Neutrophil (primary cell): ENCODE measurements at regions not wholly inside any gene's neighbourhood (a gene's known extent, or its start where the extent isn't known, plus 50 kb on each side); places are given as distances from the start of the nearest gene placed in this dataset.

Source experiments
- H3K27ac ChIP-seq: fragments of 200-600 bp; sonication (generic); 2 replicates; pipeline ENCODE4 v1.5.1; 2016; ENCODE audit warnings: mild to moderate bottlenecking, moderate library complexity
- H3K27me3 ChIP-seq: fragments of 200-600 bp; sonication (generic); 2 replicates; pipeline ENCODE4 v1.6.0; 2016; ENCODE audit warnings: mild to moderate bottlenecking
- H3K36me3 ChIP-seq: fragments of 200-600 bp; sonication (generic); 2 replicates; pipeline ENCODE4 v1.5.1; 2017
- H3K4me1 ChIP-seq, 2 experiments: fragments of 200-600 bp in 1 of 2; sonication (generic) in 1 of 2; 1 replicate in 1 of 2; 2 replicates in 1 of 2; pipeline versions ENCODE4 v1.5.1 to v1.6.1; 2013 to 2016; ENCODE audit warnings: low read depth in 1 of 2, low read length in 1 of 2, mild to moderate bottlenecking in 1 of 2, moderate library complexity in 1 of 2; ENCODE audit not compliant: control insufficient read depth in 1 of 2, insufficient read depth in 1 of 2
- H3K4me3 ChIP-seq, 2 experiments: fragments of 200-600 bp in 1 of 2; sonication (generic) in 1 of 2; 1 replicate in 1 of 2; 2 replicates in 1 of 2; pipeline ENCODE4 v1.5.1; 2013 to 2016; ENCODE audit warnings: low read depth in 1 of 2, low read length in 1 of 2, mild to moderate bottlenecking in 1 of 2, moderate library complexity in 1 of 2
- H3K9me3 ChIP-seq: fragments of 200-600 bp; sonication (generic); 2 replicates; pipeline ENCODE4 v1.5.1; 2016
- TF ChIP-seq, protein P1 (sequence below): fragments of 200-600 bp; sonication (generic); IDR thresholded peaks from 2 replicates; pipeline ENCODE4 v1.5.1; 2016; ENCODE audit warnings: antibody characterized with exemption

GRCh38 chr1:221337106-221337505 lies 404.8 kb downstream of the DUSP10 start:
- TF ChIP-seq, protein P1, sequence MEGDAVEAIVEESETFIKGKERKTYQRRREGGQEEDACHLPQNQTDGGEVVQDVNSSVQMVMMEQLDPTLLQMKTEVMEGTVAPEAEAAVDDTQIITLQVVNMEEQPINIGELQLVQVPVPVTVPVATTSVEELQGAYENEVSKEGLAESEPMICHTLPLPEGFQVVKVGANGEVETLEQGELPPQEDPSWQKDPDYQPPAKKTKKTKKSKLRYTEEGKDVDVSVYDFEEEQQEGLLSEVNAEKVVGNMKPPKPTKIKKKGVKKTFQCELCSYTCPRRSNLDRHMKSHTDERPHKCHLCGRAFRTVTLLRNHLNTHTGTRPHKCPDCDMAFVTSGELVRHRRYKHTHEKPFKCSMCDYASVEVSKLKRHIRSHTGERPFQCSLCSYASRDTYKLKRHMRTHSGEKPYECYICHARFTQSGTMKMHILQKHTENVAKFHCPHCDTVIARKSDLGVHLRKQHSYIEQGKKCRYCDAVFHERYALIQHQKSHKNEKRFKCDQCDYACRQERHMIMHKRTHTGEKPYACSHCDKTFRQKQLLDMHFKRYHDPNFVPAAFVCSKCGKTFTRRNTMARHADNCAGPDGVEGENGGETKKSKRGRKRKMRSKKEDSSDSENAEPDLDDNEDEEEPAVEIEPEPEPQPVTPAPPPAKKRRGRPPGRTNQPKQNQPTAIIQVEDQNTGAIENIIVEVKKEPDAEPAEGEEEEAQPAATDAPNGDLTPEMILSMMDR, result no peak
- no peaks in the 10 kb centered on the region for H3K36me3 ChIP-seq

DNA sequence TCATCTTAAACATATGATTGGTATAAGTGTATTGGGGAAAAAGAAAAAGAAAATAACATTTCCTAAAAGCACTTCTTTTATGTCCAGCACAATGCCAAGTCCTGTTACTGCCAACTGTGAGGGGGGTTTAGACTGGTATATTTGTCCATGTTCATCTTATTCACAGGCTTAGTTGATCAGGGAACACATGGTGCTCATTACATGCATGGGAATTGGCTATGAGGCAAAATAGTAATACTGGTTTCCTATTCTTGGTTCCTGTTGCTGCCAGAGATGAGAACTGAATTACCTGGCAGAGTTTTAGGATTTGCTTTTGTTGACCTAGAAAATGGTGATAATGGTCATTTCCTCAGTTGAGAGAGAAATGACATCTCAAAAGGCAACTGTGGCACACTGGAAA lies 398.8 kb downstream of the DUSP10 start:
- H3K27me3 ChIP-seq, result no peaks in the 10 kb centered on the region
- H3K27ac ChIP-seq, result no peak overlapping the region
- TF ChIP-seq, protein P1, result no peak
- no peaks in the 10 kb centered on the region for H3K4me1 ChIP-seq
- H3K4me3 ChIP-seq, result no peak overlapping the region
- no peaks in the 10 kb centered on the region for H3K9me3 ChIP-seq
- no peaks in the 10 kb centered on the region for H3K36me3 ChIP-seq

More at GRCh38 chr1:221337106-221337505, 404.8 kb downstream of the DUSP10 start:
- Histone ChIP-seq H3K4me1 (no peaks in the 10 kb centered on the region), H3K27me3 (no peaks in the 10 kb centered on the region), H3K27ac (no peak overlapping the region), H3K9me3 (no peaks in the 10 kb centered on the region), H3K4me3 (no peak overlapping the region)

GRCh38 chr1:221343607-221344006 lies 398.3 kb downstream of the DUSP10 start:
- Histone ChIP-seq H3K4me1 (no peaks in the 10 kb centered on the region), H3K4me3 (no peak overlapping the region), H3K27me3 (no peaks in the 10 kb centered on the region), H3K9me3 (no peaks in the 10 kb centered on the region), H3K27ac (no peak overlapping the region), H3K36me3 (no peaks in the 10 kb centered on the region)
- TF ChIP-seq, protein P1, result no peak

DNA sequence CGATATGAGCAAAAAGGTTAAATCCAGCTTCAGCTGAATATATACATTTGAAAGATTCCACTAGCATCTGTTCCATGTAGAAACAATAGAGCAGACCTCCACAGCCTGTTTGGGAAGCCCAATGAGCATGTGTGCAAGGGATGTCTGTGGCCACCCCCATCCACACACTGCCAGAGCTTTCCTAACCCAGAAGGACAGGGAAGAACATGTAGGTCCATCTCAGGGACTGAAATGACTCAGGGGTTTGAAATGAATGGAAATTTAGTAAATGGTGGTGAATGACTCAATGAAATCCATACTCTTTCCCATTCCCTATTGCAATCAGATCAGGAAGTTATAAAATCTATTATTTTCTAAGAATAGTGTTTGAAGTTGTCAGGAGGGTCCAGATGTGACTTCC lies 397.2 kb downstream of the DUSP10 start:
- TF ChIP-seq, protein P1, result no peak
- H3K27me3 ChIP-seq, result no peaks in the 10 kb centered on the region
- H3K36me3 ChIP-seq, result no peaks in the 10 kb centered on the region

GRCh38 chr1:221347706-221348105 lies 394.2 kb downstream of the DUSP10 start:
- TF ChIP-seq, protein P1, result no peak
- no peaks in the 10 kb centered on the region for H3K9me3 ChIP-seq
- H3K4me1 ChIP-seq, result no peaks in the 10 kb centered on the region
- H3K4me3 ChIP-seq, result no peak overlapping the region
- H3K27me3 ChIP-seq, result no peaks in the 10 kb centered on the region
- H3K27ac ChIP-seq, result no peak overlapping the region
- no peaks in the 10 kb centered on the region for H3K36me3 ChIP-seq

More for the DNA sequence above, 397.2 kb downstream of the DUSP10 start:
- H3K9me3 ChIP-seq, result no peaks in the 10 kb centered on the region
- no peak overlapping the region for H3K4me3 ChIP-seq
- H3K27ac ChIP-seq, result no peak overlapping the region
- no peaks in the 10 kb centered on the region for H3K4me1 ChIP-seq

DNA sequence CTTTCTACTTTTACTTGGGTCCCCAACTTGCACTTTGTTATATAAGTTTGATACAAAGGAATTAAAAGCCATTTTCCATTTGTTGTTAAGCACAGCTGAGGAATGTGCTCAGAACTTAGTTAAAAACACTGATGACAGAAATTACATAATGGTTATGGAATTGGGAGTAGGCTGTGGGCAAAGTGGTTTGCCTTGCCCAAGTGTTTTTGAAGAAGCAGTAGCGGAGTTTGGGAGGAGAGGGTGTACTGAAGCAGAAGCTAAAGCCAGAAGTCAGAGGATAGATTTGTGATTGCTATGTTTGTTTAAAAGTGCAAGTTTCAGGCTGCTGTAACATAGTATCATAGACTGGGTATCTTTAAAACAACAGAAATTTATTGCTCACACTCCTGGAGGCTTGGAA lies 391.8 kb downstream of the DUSP10 start:
- no peak overlapping the region for H3K27ac ChIP-seq
- no peaks in the 10 kb centered on the region for H3K36me3 ChIP-seq
- no peaks in the 10 kb centered on the region for H3K4me1 ChIP-seq
- no peak overlapping the region for H3K4me3 ChIP-seq
- no peaks in the 10 kb centered on the region for H3K9me3 ChIP-seq
- no peaks in the 10 kb centered on the region for H3K27me3 ChIP-seq
- TF ChIP-seq, protein P1, result no peak
